Gastroesophageal sphincter (tissue), 4 donors: ENCODE measurements at regions not wholly inside any gene's neighbourhood (a gene's known extent, or its start where the extent isn't known, plus 50 kb on each side); places are given as distances from the start of the nearest gene placed in this dataset.

Experiments
- ATAC-seq: fragments of 150-250 bp; one replicate; pipeline ENCODE4 v1.9.1; 2016; ENCODE audit warnings: mild to moderate bottlenecking, moderate library complexity
- H3K27ac ChIP-seq, 4 donors: fragments of 200-600 bp; sonication (generic) in 3 of 4; 1 replicate in 3 of 4; 2 replicates in 1 of 4; pipeline ENCODE4 v1.5.1; 2016 to 2019
- H3K27me3 ChIP-seq: fragments of 200-600 bp; sonication (generic); one replicate; pipeline ENCODE4 v1.5.1; 2019
- H3K36me3 ChIP-seq, 2 donors: fragments of 200-600 bp; sonication (generic); one replicate each; pipeline ENCODE4 v1.5.1; 2019; ENCODE audit warnings: control low read depth in 1 of 2
- H3K4me1 ChIP-seq, 3 donors: fragments of 200-600 bp; sonication (generic); 1 replicate in 2 of 3; 2 replicates in 1 of 3; pipeline ENCODE4 v1.5.1; 2016 to 2019; ENCODE audit warnings: control low read depth in 2 of 3
- H3K4me3 ChIP-seq, 2 donors: fragments of 200-600 bp; sonication (generic); one replicate each; pipeline ENCODE4 v1.5.1; 2019; ENCODE audit warnings: mild to moderate bottlenecking in 1 of 2, moderate library complexity in 1 of 2
- H3K9me3 ChIP-seq, 3 donors: fragments of 200-600 bp; sonication (generic); one replicate each; pipeline ENCODE4 v1.5.1; 2017 to 2019; ENCODE audit warnings: control low read depth in 2 of 3
- CTCF ChIP-seq, 4 experiments: fragments of 200-600 bp in 2 of 4; fragments of 450-650 bp in 2 of 4; sonication (generic) in 1 of 4; IDR thresholded peaks; one replicate each; pipeline ENCODE4 v1.5.1; 2017 to 2019; ENCODE audit warnings: antibody characterized with exemption in 4 of 4, mild to moderate bottlenecking in 2 of 4, moderate library complexity in 2 of 4
- EP300 ChIP-seq: sonication (generic); formaldehyde crosslinking; IDR thresholded peaks from one replicate; pipeline ENCODE4 v1.6.1; 2017; ENCODE audit warnings: antibody characterized with exemption, mild to moderate bottlenecking
- POLR2A ChIP-seq, 2 donors: fragments of 450-650 bp; IDR thresholded peaks; one replicate each; pipeline ENCODE4 v1.6.1; 2017; ENCODE audit warnings: antibody characterized with exemption in 2 of 2, mild to moderate bottlenecking in 2 of 2, moderate library complexity in 1 of 2
- POLR2AphosphoS5 ChIP-seq: sonication (generic); formaldehyde crosslinking; IDR thresholded peaks from one replicate; pipeline ENCODE4 v1.6.1; 2017; ENCODE audit warnings: antibody characterized with exemption
- WGBS, 2 donors: methylation state at CpG; one replicate each; pipeline ENCODE4 v1.1.5; 2018; ENCODE audit warnings: low coverage in 1 of 2; 5-methylcytosine and 5-hydroxymethylcytosine counted together

GRCh38 chr7:130961128-130961601 is 227.2 kb upstream of the KLF14 start:
- no peak for ATAC-seq
- WGBS, 2 donors, result 77 to 88% methylated on average over 8 to 9 of the region's 9 CpGs
- H3K4me1 ChIP-seq, result peaks cover 0 to 80% (median 0%) of the 10 kb centered on the region in 3 donors
- H3K36me3 ChIP-seq, result peaks cover 0 to 60% of the 10 kb centered on the region in 2 donors
- H3K27ac ChIP-seq, result no peak overlapping the region
- H3K9me3 ChIP-seq, result no peaks in the 10 kb centered on the region
- TF ChIP-seq POLR2AphosphoS5 (no peak), CTCF (IDR thresholded peaks at IDR 0.05) (no peak), POLR2A (IDR thresholded peaks at IDR 0.05) (no peak), EP300 (no peak)
- H3K27me3 ChIP-seq, result no peaks in the 10 kb centered on the region
- no peak overlapping the region for H3K4me3 ChIP-seq

GRCh38 chr7:130962109-130962508 is 228.1 kb upstream of the KLF14 start:
- Histone ChIP-seq H3K4me3 (no peak overlapping the region), H3K9me3 (no peaks in the 10 kb centered on the region), H3K4me1 (peaks cover 0 to 71% (median 0%) of the 10 kb centered on the region in 3 donors), H3K36me3 (peaks cover 0 to 69% of the 10 kb centered on the region in 2 donors), H3K27ac (no peak overlapping the region), H3K27me3 (no peaks in the 10 kb centered on the region)
- WGBS, 2 donors, result 86 to 100% methylated on average over 1 to 2 of the region's 2 CpGs
- TF ChIP-seq POLR2AphosphoS5 (no peak), POLR2A (IDR thresholded peaks at IDR 0.05) (no peak), EP300 (no peak), CTCF (IDR thresholded peaks at IDR 0.05) (no peak)
- ATAC-seq, result no peak

DNA sequence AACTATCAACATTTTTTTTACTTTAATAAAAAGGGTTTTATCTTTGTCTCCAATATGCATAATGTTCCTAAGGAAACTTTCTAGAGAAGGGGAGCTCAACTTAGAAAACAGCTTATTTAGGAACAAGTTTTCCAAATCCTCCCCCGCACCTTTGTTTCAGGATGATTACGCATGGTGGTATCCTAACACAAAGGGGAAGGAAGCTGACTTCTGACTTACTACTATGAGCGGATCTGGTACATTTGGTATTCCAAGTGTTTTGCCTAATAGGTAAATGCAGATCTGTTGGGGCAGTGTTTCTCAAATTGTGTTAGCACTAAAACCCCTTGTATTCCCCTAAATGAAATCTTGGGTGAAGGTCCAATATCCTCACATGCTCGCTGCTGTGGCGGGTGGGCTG is 229.3 kb upstream of the KLF14 start:
- no peak overlapping the region for H3K27ac ChIP-seq
- ATAC-seq, result no peak
- no peak overlapping the region for H3K4me3 ChIP-seq
- no peaks in the 10 kb centered on the region for H3K9me3 ChIP-seq
- H3K36me3 ChIP-seq, result peaks cover 0 to 62% of the 10 kb centered on the region in 2 donors
- H3K27me3 ChIP-seq, result no peaks in the 10 kb centered on the region
- peaks cover 0 to 62% (median 0%) of the 10 kb centered on the region in 3 donors for H3K4me1 ChIP-seq
- TF ChIP-seq EP300 (no peak), POLR2A (IDR thresholded peaks at IDR 0.05) (no peak), CTCF (IDR thresholded peaks at IDR 0.05) (no peak), POLR2AphosphoS5 (no peak)
- WGBS, 2 donors, result 80 to 92% methylated on average over 4 to 5 of the region's 5 CpGs

DNA sequence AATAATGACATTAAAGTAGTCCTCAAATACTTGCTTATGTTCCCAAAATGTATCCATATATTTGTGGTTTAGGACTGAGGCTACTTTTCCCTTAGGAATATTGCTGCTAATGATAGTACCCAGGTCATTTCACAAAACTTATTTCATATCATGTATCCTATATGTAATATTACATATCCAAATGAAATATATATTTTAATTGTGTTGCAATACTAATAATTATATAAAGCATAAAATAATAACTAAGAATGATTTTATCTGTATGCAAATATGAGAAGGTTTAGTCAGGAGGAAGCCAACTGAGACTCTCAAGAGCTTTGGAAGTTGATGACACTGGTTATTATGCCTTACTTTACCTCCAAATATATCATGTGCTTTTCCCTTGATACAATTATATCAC is 231.5 kb upstream of the KLF14 start:
- TF ChIP-seq CTCF (IDR thresholded peaks at IDR 0.05) (no peak), EP300 (no peak), POLR2A (IDR thresholded peaks at IDR 0.05) (no peak), POLR2AphosphoS5 (no peak)
- peaks cover 1 to 60% (median 6%) of the 10 kb centered on the region in 3 donors for H3K4me1 ChIP-seq
- no peaks in the 10 kb centered on the region for H3K9me3 ChIP-seq
- peaks cover 0 to 49% of the 10 kb centered on the region in 2 donors for H3K36me3 ChIP-seq
- H3K27me3 ChIP-seq, result no peaks in the 10 kb centered on the region
- no peak overlapping the region for H3K27ac ChIP-seq
- no peak overlapping the region for H3K4me3 ChIP-seq
- no peak for ATAC-seq

GRCh38 chr7:130966246-130967009 is 232.4 kb upstream of the KLF14 start:
- H3K36me3 ChIP-seq, result peaks cover 0 to 49% of the 10 kb centered on the region in 2 donors
- H3K4me1 ChIP-seq, result peaks cover 5 to 60% (median 13%) of the 10 kb centered on the region in 3 donors
- H3K9me3 ChIP-seq, result no peaks in the 10 kb centered on the region
- H3K4me3 ChIP-seq, result no peak overlapping the region
- TF ChIP-seq CTCF (IDR thresholded peaks at IDR 0.05) (no peak), POLR2A (IDR thresholded peaks at IDR 0.05) (no peak), POLR2AphosphoS5 (no peak), EP300 (no peak)
- H3K27ac ChIP-seq, result no peak overlapping the region
- H3K27me3 ChIP-seq, result no peaks in the 10 kb centered on the region
- no peak for ATAC-seq
- 89 to 92% methylated on average over 2 to 5 of the region's 5 CpGs for WGBS, 2 donors
